Muscle of leg (tissue), 3 donors: ENCODE measurements at regions not wholly inside any gene's neighbourhood (a gene's known extent, or its start where the extent isn't known, plus 50 kb on each side); places are given as distances from the start of the nearest gene placed in this dataset.

ENCODE experiments used
- DNase-seq: peaks from one replicate; pipeline ENCODE4 v3.0.0; 2013
- H3K27ac ChIP-seq: one replicate; pipeline ENCODE4 v1.5.1; 2013; ENCODE audit warnings: mild to moderate bottlenecking, low read length, control low read depth
- H3K27me3 ChIP-seq: one replicate; pipeline ENCODE4 v1.6.1; 2013; ENCODE audit warnings: low read length; ENCODE audit not compliant: control insufficient read depth, insufficient read depth
- H3K36me3 ChIP-seq: one replicate; pipeline ENCODE4 v1.6.1; 2013; ENCODE audit warnings: low read length; ENCODE audit not compliant: control insufficient read depth, insufficient read depth
- H3K4me1 ChIP-seq: one replicate; pipeline ENCODE4 v1.6.1; 2013; ENCODE audit warnings: low read length; ENCODE audit not compliant: control insufficient read depth, insufficient read depth
- H3K4me3 ChIP-seq: one replicate; pipeline ENCODE4 v1.5.1; 2013; ENCODE audit warnings: low read length, control low read depth
- H3K9me3 ChIP-seq: replicated peaks from 2 replicates; pipeline ENCODE4 v1.6.1; 2013; ENCODE audit warnings: low read depth, low read length; ENCODE audit not compliant: control insufficient read depth
- WGBS: methylation state at CpG from one replicate; pipeline ENCODE4 v1.1.5; 2013; ENCODE audit warnings: missing lambda C conversion rate; ENCODE audit not compliant: insufficient coverage; 5-methylcytosine and 5-hydroxymethylcytosine counted together

DNA sequence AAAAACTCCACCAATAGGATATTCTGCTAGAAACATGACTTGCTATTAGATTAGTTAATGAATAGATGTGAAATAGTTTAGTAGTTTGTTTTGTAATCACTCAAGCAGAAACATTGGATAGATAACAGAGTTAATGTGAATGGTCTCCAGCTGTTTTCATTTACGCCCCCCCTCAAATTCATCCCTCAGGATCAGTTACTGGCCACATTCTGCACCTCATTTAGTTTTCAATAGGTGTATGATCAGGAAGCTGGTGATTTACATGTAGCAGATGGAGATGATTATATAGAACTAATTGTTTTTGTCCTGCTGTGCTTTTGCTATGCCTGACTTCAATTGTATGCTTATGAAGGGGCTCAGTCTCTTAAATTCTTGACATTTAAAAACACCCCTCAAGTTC is 759.0 kb downstream of the SLITRK6 start:
- Histone ChIP-seq H3K4me1 (no peaks in the 10 kb centered on the region), H3K27ac (no peak overlapping the region), H3K36me3 (no peaks in the 10 kb centered on the region), H3K4me3 (no peak overlapping the region), H3K27me3 (no peaks in the 10 kb centered on the region), H3K9me3 (no peaks in the 10 kb centered on the region)
- WGBS, result no CpG with 5 or more reads among the region's 1 CpG
- peak; percentile 38 for DNase-seq

DNA sequence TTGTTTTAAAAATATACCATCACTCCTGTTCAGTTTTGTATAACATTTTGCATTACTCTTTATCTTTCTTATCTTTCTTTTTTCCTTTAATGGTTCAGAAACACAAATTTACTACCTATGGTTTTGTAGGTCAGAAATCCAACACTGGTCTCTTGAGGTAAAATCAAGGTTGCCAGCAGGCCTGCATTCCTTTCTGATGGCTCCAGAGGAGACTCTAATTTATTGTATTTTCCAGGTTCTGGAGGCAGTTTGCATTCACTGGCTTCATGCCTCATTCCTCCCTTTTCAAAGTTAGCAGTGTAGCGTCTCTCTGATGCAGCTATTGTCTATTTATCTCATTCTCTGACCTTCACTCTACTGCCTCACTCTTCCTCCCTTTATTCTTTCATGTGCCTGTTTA is 767.4 kb downstream of the SLITRK6 start:
- Histone ChIP-seq H3K4me3 (no peak overlapping the region), H3K36me3 (no peaks in the 10 kb centered on the region), H3K27me3 (no peaks in the 10 kb centered on the region), H3K9me3 (peaks cover 11% of the 10 kb centered on the region), H3K4me1 (no peaks in the 10 kb centered on the region), H3K27ac (no peak overlapping the region)
- WGBS, result no CpG with 5 or more reads among the region's 1 CpG
- DNase-seq, result peak; percentile 27

DNA sequence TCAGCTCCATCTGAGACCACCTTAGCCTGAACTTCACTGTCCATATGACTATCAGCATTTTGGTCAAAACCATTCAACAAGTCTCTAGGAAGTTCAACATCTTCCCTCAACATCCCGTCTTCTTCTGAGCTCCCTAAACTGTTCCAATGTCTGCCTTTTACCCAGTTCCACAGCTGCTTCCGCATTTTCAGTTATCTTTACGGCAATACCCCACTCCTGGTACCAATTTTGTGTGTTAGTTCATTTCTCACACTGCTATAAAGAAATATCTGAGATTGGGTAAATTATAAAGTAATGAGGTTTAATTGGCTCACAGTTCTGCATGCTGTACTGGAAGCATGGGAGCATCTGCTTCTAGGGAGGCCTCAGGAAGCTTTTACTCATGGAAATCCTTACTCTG is 771.2 kb downstream of the SLITRK6 start:
- peaks cover 19% of the 10 kb centered on the region for H3K9me3 ChIP-seq
- no peak overlapping the region for H3K27ac ChIP-seq
- WGBS, result 100% methylated on average over 1 of the region's 3 CpGs
- H3K36me3 ChIP-seq, result no peaks in the 10 kb centered on the region
- H3K4me1 ChIP-seq, result no peaks in the 10 kb centered on the region
- H3K27me3 ChIP-seq, result no peaks in the 10 kb centered on the region
- H3K4me3 ChIP-seq, result no peak overlapping the region
- no peak for DNase-seq

DNA sequence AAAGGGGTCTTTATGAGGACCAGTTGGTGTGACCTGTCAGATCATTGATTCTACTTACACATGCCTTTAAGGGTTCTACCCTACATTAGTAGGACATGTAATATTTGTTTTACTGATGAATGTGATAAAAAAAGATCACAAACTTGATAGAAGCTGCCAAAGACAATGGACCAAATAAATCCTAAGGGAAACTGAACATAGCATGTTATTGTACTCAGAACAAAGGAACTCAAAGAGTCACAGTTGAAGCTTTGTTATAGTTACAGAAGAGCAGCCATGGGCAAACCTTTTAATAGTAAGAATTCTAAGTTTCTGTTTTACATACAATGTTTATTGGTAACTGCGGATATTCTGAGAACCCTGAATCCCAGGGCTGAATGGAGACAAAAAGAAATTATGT is 780.1 kb downstream of the SLITRK6 start:
- H3K4me1 ChIP-seq, result no peaks in the 10 kb centered on the region
- no peaks in the 10 kb centered on the region for H3K27me3 ChIP-seq
- no peak overlapping the region for H3K27ac ChIP-seq
- H3K4me3 ChIP-seq, result no peak overlapping the region
- no CpG with 5 or more reads among the region's 1 CpG for WGBS
- no peak for DNase-seq
- peaks cover 2% of the 10 kb centered on the region for H3K9me3 ChIP-seq
- no peaks in the 10 kb centered on the region for H3K36me3 ChIP-seq

DNA sequence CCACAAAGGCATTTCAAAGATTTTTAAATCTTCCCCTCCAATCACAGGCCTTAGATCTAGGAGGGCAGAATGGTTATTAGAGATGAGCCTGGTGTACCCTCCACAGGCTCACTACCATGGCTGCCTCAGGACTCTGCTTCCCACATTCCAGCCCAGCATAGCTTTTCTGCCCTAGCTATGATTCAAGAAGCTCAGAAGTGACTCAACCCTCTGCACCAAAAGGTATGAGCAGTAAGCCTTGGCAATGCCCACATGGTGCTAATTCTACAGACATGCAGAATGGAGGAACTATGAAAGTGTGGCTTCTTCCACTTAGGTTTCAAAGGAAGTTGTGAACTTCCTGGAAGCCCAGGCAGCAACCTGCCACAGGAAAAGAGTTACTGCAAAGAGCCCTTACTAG is 786.2 kb downstream of the SLITRK6 start:
- DNase-seq, result no peak
- Histone ChIP-seq H3K27ac (no peak overlapping the region), H3K27me3 (no peaks in the 10 kb centered on the region), H3K4me3 (no peak overlapping the region), H3K36me3 (no peaks in the 10 kb centered on the region), H3K4me1 (no peaks in the 10 kb centered on the region), H3K9me3 (no peaks in the 10 kb centered on the region)

DNA sequence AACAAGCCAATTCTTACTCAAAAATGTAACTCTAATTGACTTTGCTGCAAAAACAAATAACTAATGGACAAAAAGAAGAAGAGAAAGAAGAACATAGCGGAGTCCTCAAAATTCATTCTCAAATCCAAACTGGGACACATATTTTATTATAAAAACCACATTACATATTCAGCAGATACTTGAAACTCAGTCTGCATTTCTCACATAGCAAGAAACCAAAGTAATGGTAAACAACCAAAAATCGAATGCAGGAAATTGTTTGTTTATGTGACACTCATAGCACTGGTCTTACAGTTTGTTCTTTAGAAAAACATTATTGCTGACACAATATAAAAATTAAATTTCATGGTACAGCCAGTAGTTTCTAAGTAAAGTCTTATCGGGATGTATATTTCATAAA is 789.8 kb downstream of the SLITRK6 start:
- Histone ChIP-seq H3K9me3 (no peaks in the 10 kb centered on the region), H3K4me3 (no peak overlapping the region), H3K36me3 (no peaks in the 10 kb centered on the region), H3K4me1 (no peaks in the 10 kb centered on the region), H3K27ac (no peak overlapping the region), H3K27me3 (no peaks in the 10 kb centered on the region)
- no peak for DNase-seq
- WGBS, result no CpG with 5 or more reads among the region's 3 CpGs

DNA sequence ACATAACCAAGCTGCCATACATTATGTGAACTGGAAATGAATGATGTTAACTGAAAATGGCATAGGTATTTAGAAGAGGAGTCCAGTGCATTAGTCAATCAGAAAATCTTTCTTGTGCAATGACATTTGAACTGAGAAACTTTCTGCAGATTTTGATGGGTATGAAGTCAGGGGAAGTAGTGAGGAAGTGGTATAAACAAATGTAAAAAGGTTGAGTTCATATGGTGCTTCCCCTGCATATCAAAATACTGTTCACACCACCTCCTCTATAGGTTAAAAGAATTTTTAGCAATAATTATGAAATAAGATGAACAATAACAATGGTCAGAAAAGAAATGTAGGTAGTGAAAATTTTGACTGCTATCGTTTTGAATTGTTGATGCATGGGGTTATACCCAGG is 800.0 kb downstream of the SLITRK6 start:
- no CpG with 5 or more reads among the region's 1 CpG for WGBS

DNA sequence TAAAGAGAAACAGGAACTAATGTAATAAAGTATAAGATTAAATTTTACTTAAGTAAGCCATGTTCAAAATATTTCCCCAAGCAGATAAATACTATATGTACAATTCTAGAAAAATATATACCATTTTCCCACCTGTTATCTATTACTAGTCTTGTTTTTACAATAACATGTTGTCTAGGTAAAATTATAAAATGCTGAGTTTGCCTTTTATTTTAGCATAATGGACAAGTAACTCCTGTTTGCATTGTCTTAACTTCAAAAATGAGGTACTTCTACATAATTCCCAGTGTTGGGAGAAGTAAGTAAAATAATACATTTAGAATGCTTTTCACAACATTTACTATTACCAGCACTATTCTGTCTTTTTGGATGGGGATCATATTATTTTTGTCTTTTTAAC is 800.5 kb downstream of the SLITRK6 start:
- no peak overlapping the region for H3K4me3 ChIP-seq
- H3K4me1 ChIP-seq, result no peaks in the 10 kb centered on the region
- H3K36me3 ChIP-seq, result no peaks in the 10 kb centered on the region
- no peaks in the 10 kb centered on the region for H3K9me3 ChIP-seq
- no peak for DNase-seq
- H3K27ac ChIP-seq, result no peak overlapping the region
- H3K27me3 ChIP-seq, result no peaks in the 10 kb centered on the region

More for the DNA sequence above, 800.0 kb downstream of the SLITRK6 start:
- Histone ChIP-seq H3K36me3 (no peaks in the 10 kb centered on the region), H3K4me3 (no peak overlapping the region), H3K9me3 (no peaks in the 10 kb centered on the region), H3K27ac (no peak overlapping the region), H3K4me1 (no peaks in the 10 kb centered on the region), H3K27me3 (no peaks in the 10 kb centered on the region)
- no peak for DNase-seq

DNA sequence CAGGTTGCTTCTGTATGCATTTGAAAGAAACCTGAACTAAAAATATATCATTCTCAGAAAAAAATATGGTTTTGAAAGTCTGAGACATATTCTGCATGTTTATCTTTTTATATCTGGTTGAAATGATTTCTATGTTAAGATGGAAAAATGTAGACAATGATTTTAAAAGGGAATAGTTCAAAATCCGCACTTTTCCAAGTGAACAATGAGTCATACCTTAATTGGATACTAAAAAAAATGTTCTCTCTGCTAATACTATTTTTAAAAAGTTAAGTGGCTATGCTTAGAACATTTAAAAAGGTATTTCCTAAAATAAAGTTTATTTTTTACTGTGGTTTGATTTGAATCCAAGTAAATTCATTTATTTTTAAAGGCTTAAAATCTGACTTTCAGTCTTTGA is 801.4 kb downstream of the SLITRK6 start:
- no peak overlapping the region for H3K4me3 ChIP-seq
- H3K4me1 ChIP-seq, result no peaks in the 10 kb centered on the region
- no peaks in the 10 kb centered on the region for H3K36me3 ChIP-seq
- DNase-seq, result no peak
- H3K27me3 ChIP-seq, result no peaks in the 10 kb centered on the region
- H3K27ac ChIP-seq, result no peak overlapping the region
- H3K9me3 ChIP-seq, result no peaks in the 10 kb centered on the region
- WGBS, result no CpG with 5 or more reads among the region's 1 CpG

DNA sequence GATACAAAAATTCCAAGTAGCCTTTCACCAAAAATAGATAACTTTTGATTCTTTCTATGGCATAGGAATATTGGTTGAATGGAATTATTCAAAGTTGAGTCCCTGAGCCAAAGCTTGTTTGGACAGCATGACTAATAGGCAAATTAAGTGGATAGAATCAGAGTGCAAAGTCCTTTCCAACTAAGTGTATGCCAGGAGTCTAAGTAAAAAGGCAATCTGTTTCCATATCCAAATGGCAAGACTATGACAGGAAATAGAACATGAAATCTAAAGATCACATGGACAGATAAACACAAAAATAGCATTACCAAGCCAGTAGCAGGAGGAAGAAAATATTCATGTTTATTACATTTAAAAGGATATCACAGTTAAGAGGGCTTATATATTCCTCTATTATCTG is 804.6 kb downstream of the SLITRK6 start:
- Histone ChIP-seq H3K9me3 (no peaks in the 10 kb centered on the region), H3K36me3 (no peaks in the 10 kb centered on the region), H3K4me3 (no peak overlapping the region), H3K27ac (no peak overlapping the region), H3K27me3 (no peaks in the 10 kb centered on the region), H3K4me1 (no peaks in the 10 kb centered on the region)
- peak; percentile 3 for DNase-seq

DNA sequence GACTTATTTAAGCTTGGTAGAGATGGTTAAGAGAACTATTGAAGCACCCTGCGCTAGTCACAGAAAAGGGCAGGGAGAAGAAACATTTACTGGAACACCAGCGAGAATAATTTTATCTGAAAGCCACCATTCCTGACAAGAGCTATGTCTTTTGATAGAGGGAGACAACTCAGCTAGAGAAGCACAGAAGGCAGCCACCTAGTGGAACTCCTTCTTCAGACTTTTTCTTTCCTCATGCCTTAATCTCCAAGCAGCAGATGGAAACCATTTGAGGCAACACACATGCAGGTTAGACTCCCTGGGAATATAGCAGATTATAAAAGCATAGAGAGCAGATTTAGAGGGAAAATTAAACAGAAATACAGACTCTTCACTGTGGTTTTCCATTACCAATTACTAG is 813.4 kb downstream of the SLITRK6 start:
- peak; percentile 36 for DNase-seq
- Histone ChIP-seq H3K27ac (no peak overlapping the region), H3K4me1 (no peaks in the 10 kb centered on the region), H3K36me3 (no peaks in the 10 kb centered on the region), H3K4me3 (no peak overlapping the region), H3K9me3 (no peaks in the 10 kb centered on the region), H3K27me3 (no peaks in the 10 kb centered on the region)
- 100% methylated on average over 1 of the region's 2 CpGs for WGBS
